Epithelial cell of prostate (primary cell): ENCODE measurements at regions not wholly inside any gene's neighbourhood (a gene's known extent, or its start where the extent isn't known, plus 50 kb on each side); places are given as distances from the start of the nearest gene placed in this dataset.
"Not testable (repeated sequence)": the region's sequence is repeated elsewhere in the genome, so short reads cannot be mapped to it uniquely, and the experiment has no call there.

ENCODE experiments used
- DNase-seq: peaks from one replicate; pipeline ENCODE4 v3.0.0-alpha.2; 2011; ENCODE audit warnings: low read depth, low spot score
- H3K27ac ChIP-seq: fragments of 450-650 bp; 2 replicates; pipeline ENCODE4 v1.5.1; 2017; ENCODE audit warnings: mild to moderate bottlenecking

GRCh38 chr5:120124961-120125360 is 339.1 kb upstream of the PRR16 start:
- no peak for DNase-seq
- no peak overlapping the region for H3K27ac ChIP-seq

- DNase-seq, H3K27ac ChIP-seq: not testable (repeated sequence)
These were observed 331.8 kb upstream of the PRR16 start for GRCh38 chr5:120132347-120132746.

DNA sequence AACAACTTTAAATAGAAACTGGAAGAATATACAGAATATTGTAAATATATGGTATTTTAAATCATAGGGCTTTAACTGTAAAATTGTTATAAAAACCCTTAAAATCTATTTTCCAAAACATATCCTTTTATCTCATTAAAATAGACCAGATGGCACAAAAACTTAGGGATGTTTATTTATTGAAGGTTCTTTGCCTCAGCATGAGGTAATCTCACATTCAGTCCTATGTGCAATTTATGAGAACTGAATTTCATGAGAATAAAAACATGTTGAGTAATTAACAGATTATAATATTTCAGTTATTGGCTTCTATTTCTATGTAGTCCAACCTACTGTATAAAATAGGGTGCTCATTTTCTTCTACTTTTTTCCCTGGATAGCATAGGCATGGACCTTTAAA is 329.2 kb upstream of the PRR16 start:
- H3K27ac ChIP-seq: no peak overlapping the region
- DNase-seq: no peak

DNA sequence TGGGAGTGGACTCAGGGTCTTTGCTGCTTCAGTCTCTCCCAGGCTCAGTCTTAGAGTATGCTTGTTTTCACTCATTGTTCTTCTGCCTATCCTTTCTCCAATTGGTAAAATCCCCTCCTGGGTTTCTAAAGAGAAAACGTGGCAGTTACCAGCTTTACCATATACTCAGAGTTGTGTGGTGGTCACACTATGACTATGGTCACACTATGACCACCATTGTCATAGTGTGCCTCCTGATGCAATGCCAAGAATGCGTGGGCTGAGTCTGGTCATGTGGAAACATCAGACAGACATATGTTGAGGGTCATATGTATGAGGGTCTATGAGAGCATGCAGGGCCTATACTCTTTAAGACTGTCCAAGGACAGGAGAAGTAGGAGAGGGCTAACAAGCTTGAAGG is 326.5 kb upstream of the PRR16 start:
- DNase-seq: no peak
- H3K27ac ChIP-seq: no peak overlapping the region

- peak overlapping the region; percentile 9 for H3K27ac ChIP-seq
- DNase-seq: peak; percentile 81
These were observed 325.1 kb upstream of the PRR16 start for GRCh38 chr5:120139039-120139438.

- DNase-seq: no peak
- no peak overlapping the region for H3K27ac ChIP-seq
These were observed 323.6 kb upstream of the PRR16 start for GRCh38 chr5:120140501-120140900.

- H3K27ac ChIP-seq: no peak overlapping the region
- DNase-seq: no peak
These were observed 323.0 kb upstream of the PRR16 start for GRCh38 chr5:120141076-120141475.

GRCh38 chr5:120146787-120147186 is 317.3 kb upstream of the PRR16 start:
- H3K27ac ChIP-seq: no peak overlapping the region
- no peak for DNase-seq

- H3K27ac ChIP-seq, DNase-seq: not testable (repeated sequence)
These were observed 316.2 kb upstream of the PRR16 start for GRCh38 chr5:120147911-120148310.

GRCh38 chr5:120150770-120151169 is 313.3 kb upstream of the PRR16 start:
- H3K27ac ChIP-seq: no peak overlapping the region
- DNase-seq: no peak

GRCh38 chr5:120151181-120151580 is 312.9 kb upstream of the PRR16 start:
- DNase-seq: no peak
- H3K27ac ChIP-seq: peak overlapping the region; percentile 84

GRCh38 chr5:120151825-120152224 is 312.3 kb upstream of the PRR16 start:
- DNase-seq: no peak
- H3K27ac ChIP-seq: peak overlapping the region; percentile 84

DNA sequence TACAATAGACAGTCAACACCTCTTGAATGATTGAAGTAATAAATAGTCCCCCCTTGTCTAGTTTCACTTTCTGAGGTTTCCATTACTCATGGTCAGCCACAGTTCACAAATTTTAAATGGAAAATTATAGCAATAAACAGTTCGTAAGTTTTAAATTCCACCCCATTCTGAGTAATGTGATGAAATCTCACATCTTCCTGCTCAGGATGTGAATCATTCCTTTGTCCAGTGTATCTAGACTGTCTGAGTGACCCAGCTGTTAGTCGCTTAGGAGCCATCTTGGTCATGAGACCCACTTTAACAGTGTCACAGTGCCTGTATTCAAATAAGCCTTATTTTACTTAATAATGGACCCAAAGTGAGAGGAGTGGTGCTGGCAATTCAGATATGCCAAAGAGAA is 311.6 kb upstream of the PRR16 start:
- H3K27ac ChIP-seq: peak overlapping the region; percentile 84
- peak; percentile 69 for DNase-seq

GRCh38 chr5:120152931-120153330 is 311.2 kb upstream of the PRR16 start:
- no peak for DNase-seq
- peak overlapping the region; percentile 84 for H3K27ac ChIP-seq

DNA sequence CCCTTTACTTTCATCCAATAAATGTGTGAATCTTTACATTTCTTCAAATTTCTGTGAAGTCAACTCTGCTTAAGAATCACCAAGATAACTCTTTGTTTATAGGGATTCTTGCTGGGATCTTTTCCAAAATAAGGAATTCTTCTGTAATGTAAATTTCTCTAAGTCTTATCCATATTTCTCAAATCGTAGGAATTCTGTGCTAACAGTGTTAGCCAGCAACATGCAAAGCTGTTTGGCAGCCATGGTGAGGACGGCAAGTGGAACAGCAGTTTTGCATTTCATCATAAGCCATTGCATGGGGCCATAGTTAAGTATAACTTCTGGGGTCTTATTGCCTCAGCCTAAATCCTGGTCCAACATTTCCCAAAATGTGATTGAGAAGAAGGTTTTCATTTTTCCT is 310.5 kb upstream of the PRR16 start:
- H3K27ac ChIP-seq: no peak overlapping the region
- no peak for DNase-seq

GRCh38 chr5:120155873-120156272 is 308.2 kb upstream of the PRR16 start:
- no peak overlapping the region for H3K27ac ChIP-seq
- no peak for DNase-seq

DNA sequence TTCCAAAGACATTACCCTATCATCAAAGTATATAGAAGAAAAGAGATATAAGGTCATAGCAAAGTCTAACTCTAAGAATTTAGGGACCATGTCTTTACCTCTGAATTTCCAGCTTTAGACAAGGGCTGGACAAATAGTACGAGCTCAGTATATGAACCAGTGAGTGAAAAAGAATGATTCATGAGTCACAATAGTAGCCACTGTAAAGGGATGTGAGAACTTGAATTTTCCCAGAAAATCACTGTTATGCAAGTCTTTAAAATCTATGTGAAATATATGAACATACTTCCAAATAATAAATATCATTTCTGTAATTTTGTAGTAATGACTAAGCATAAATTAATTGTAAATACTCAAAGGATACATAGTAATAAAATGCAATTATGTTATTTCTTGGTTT is 305.9 kb upstream of the PRR16 start:
- DNase-seq: no peak
- no peak overlapping the region for H3K27ac ChIP-seq

GRCh38 chr5:120159155-120159554 is 304.9 kb upstream of the PRR16 start:
- peak overlapping the region; percentile 64 for H3K27ac ChIP-seq
- no peak for DNase-seq

GRCh38 chr5:120160124-120160895 is 303.8 kb upstream of the PRR16 start:
- DNase-seq: peak; percentile 84
- peak overlapping the region; percentile 64 for H3K27ac ChIP-seq

- no peak overlapping the region for H3K27ac ChIP-seq
These were observed 301.8 kb upstream of the PRR16 start for GRCh38 chr5:120162321-120162720.

DNA sequence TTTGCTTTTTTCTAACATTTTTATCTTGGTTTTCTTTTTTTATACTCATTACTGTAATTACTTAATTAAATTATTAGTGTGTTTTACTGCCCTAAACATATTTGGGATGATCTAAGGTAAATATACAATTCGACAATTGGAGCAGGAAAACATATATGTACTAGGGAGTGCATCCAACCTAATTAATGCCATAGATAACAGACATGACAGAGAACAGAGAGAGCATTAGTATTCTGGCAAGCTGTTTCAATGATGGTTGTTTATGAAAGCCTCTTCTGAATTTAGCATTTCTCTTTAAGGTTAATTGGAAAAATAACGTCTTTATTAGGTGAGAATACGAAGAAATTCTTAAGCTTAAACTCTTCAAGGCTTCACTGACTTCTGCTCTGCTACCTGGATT is 300.1 kb upstream of the PRR16 start:
- no peak for DNase-seq

More at GRCh38 chr5:120162321-120162720, 301.8 kb upstream of the PRR16 start:
- no peak for DNase-seq

DNA sequence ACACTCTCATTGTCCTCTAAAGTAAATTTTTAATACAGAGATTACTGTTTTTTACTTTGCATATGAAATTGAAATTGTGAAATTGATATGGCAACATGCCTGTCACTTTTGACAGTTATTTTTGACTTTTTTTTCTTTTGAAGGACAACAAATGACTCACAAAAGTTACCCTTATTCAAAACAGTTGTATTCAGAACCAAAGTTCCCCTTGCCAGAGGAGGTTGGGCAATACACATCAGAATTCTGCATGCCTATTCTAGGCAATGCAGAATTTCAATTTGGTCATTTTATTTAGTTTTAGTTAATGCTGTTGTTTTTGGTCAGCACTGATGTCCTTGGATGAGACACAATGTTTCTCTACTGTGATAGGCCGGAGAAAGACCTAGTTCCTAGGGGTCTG is 299.1 kb upstream of the PRR16 start:
- DNase-seq: no peak
- H3K27ac ChIP-seq: no peak overlapping the region

More for the DNA sequence above, 300.1 kb upstream of the PRR16 start:
- H3K27ac ChIP-seq: no peak overlapping the region
